Caco-2 (cell line): ENCODE measurements at regions not wholly inside any gene's neighbourhood (a gene's known extent, or its start where the extent isn't known, plus 50 kb on each side); places are given as distances from the start of the nearest gene placed in this dataset.

Experiments
- BruUV-seq: library from RNA; stranded (reverse); fragments of 400-500 nt; replicated peaks from 2 replicates; lab custom pipeline; 2021; lab: Mats Ljungman, UMichigan
- CTCF ChIA-PET: fragments of 300-600 bp; sonication (Branson Sonifier 250); formaldehyde crosslinking; loops from one replicate; lab custom pipeline; 2022; ENCODE audit warnings: antibody characterized with exemption; lab: Charles Lee
- POLR2A ChIA-PET: fragments of 300-600 bp; sonication (Branson Sonifier 250); formaldehyde crosslinking; loops from one replicate; lab custom pipeline; 2022; ENCODE audit warnings: antibody characterized with exemption; lab: Charles Lee
- DNase-seq, 2 experiments: peaks; one replicate each; pipeline versions ENCODE4 v3.0.0 to v3.0.0-alpha.2; 2020 to 2022
- H3K27me3 ChIP-seq: replicated peaks from 2 replicates; pipeline ENCODE4 v1.6.0; 2011; ENCODE audit warnings: low read length; ENCODE audit not compliant: control insufficient read depth, insufficient read depth
- H3K36me3 ChIP-seq: 2 replicates; pipeline ENCODE4 v1.5.1; 2011; ENCODE audit warnings: low read length; ENCODE audit not compliant: control insufficient read depth, insufficient read depth
- H3K4me1 ChIP-seq: fragments of 250-450 bp; sonication (Bioruptor Pico); 2 replicates; pipeline ENCODE4 v1.5.1; 2020; ENCODE audit warnings: mild to moderate bottlenecking
- H3K4me3 ChIP-seq: 2 replicates; pipeline ENCODE4 v1.5.1; 2011; ENCODE audit warnings: low read depth, mild to moderate bottlenecking, control low read depth, low read length
- H3K9me3 ChIP-seq: fragments of 250-450 bp; sonication (Bioruptor Pico); 2 replicates; pipeline ENCODE4 v1.5.1; 2020; ENCODE audit warnings: mild to moderate bottlenecking, moderate library complexity
- H3K27ac Mint-ChIP-seq: one replicate; pipeline ENCODE4 v1.8.0; 2022; ENCODE audit warnings: mixed read lengths; ENCODE audit not compliant: unreplicated experiment
- H3K27me3 Mint-ChIP-seq: one replicate; pipeline ENCODE4 v1.8.0; 2022; ENCODE audit warnings: mixed read lengths; ENCODE audit not compliant: insufficient read depth, unreplicated experiment
- H3K36me3 Mint-ChIP-seq: one replicate; pipeline ENCODE4 v1.8.0; 2022; ENCODE audit warnings: mild to moderate bottlenecking, mixed read lengths; ENCODE audit not compliant: insufficient read depth, unreplicated experiment
- H3K4me1 Mint-ChIP-seq: one replicate; pipeline ENCODE4 v1.8.0; 2022; ENCODE audit warnings: low read depth, mixed read lengths; ENCODE audit not compliant: unreplicated experiment
- H3K4me3 Mint-ChIP-seq: one replicate; pipeline ENCODE4 v1.8.0; 2022; ENCODE audit warnings: mild to moderate bottlenecking, moderate library complexity, mixed read lengths; ENCODE audit not compliant: unreplicated experiment
- H3K9me3 Mint-ChIP-seq: one replicate; pipeline ENCODE4 v1.8.0; 2022; ENCODE audit warnings: mixed read lengths; ENCODE audit not compliant: unreplicated experiment
- intact Hi-C: fragments of 100-400 bp; cut with micrococcal nuclease; formaldehyde crosslinking; loops from one replicate; pipeline ENCODE4 v1.10.0; 2022; ENCODE audit not compliant: unreplicated experiment
- TF ChIP-seq, protein P1 (sequence below), 2 experiments: fragments of 200-600 bp in 1 of 2; IDR thresholded peaks; 1 replicate in 1 of 2; 2 replicates in 1 of 2; pipeline versions ENCODE4 v1.5.1 to v1.8.0; 2011 to 2022; ENCODE audit warnings: antibody characterized with exemption in 1 of 2, control low read depth in 1 of 2, inconsistent platforms in 1 of 2, low read depth in 1 of 2, low read length in 1 of 2, mild to moderate bottlenecking in 1 of 2, moderate library complexity in 1 of 2; ENCODE audit not compliant: insufficient read depth in 1 of 2, severe bottlenecking in 1 of 2, unreplicated experiment in 1 of 2

DNA sequence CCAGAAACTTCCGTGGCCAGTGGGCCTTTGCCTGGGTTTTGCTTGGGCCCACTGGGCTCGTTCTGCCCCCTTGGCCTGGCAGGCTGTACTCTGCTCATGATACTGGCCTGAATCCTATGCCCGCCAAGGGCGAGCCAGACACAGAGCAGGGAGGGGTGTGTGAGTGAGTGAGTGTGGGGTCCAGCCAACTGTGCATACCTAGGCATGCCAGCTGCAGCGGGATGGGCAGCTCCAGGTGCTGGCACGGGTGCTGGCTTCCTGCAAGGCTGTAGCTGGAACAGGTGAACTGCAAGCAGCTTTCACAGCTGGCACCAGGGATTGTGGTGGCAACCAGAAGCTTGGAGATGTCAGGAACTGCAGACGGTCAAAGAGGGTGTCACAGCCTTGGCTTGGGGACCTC, 1276.4 kb downstream of the SLC16A7 start:
- H3K27me3 Mint-ChIP-seq = no peaks in the 10 kb centered on the region
- Histone ChIP-seq H3K4me3 (no peak overlapping the region), H3K27me3 (no peaks in the 10 kb centered on the region), H3K9me3 (no peaks in the 10 kb centered on the region), H3K4me1 (no peaks in the 10 kb centered on the region), H3K36me3 (no peaks in the 10 kb centered on the region)
- TF ChIP-seq, protein P1, sequence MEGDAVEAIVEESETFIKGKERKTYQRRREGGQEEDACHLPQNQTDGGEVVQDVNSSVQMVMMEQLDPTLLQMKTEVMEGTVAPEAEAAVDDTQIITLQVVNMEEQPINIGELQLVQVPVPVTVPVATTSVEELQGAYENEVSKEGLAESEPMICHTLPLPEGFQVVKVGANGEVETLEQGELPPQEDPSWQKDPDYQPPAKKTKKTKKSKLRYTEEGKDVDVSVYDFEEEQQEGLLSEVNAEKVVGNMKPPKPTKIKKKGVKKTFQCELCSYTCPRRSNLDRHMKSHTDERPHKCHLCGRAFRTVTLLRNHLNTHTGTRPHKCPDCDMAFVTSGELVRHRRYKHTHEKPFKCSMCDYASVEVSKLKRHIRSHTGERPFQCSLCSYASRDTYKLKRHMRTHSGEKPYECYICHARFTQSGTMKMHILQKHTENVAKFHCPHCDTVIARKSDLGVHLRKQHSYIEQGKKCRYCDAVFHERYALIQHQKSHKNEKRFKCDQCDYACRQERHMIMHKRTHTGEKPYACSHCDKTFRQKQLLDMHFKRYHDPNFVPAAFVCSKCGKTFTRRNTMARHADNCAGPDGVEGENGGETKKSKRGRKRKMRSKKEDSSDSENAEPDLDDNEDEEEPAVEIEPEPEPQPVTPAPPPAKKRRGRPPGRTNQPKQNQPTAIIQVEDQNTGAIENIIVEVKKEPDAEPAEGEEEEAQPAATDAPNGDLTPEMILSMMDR (IDR thresholded peaks at IDR 0.05; ENCODE audit: insufficient read depth in 1 of 2, low read depth in 1 of 2, low read length in 1 of 2, severe bottlenecking in 1 of 2, unreplicated experiment in 1 of 2) = no peak
- no peak overlapping the region for H3K27ac Mint-ChIP-seq
- ChIA-PET POLR2A (no interaction called here), CTCF (no interaction called here)
- no peaks in the 10 kb centered on the region for H3K4me1 Mint-ChIP-seq
- H3K4me3 Mint-ChIP-seq = no peak overlapping the region
- BruUV-seq = no TSS peak
- no peaks in the 10 kb centered on the region for H3K9me3 Mint-ChIP-seq
- DNase-seq = no peak
- intact Hi-C loops = no loop called here
- H3K36me3 Mint-ChIP-seq = no peaks in the 10 kb centered on the region

- BruUV-seq = no TSS peak
- Mint-ChIP-seq H3K36me3 (no peaks in the 10 kb centered on the region), H3K9me3 (no peaks in the 10 kb centered on the region), H3K27ac (no peak overlapping the region), H3K27me3 (no peaks in the 10 kb centered on the region), H3K4me1 (no peaks in the 10 kb centered on the region), H3K4me3 (no peak overlapping the region)
- no peaks in the 10 kb centered on the region for H3K36me3 ChIP-seq
- intact Hi-C loops = no loop called here
- POLR2A ChIA-PET = no interaction called here
- H3K27me3 ChIP-seq = no peaks in the 10 kb centered on the region
- H3K4me3 ChIP-seq = no peak overlapping the region
- TF ChIP-seq, protein P1 (IDR thresholded peaks at IDR 0.05; ENCODE audit: insufficient read depth in 1 of 2, low read depth in 1 of 2, low read length in 1 of 2, severe bottlenecking in 1 of 2, unreplicated experiment in 1 of 2) = no peak
- no peaks in the 10 kb centered on the region for H3K4me1 ChIP-seq
- CTCF ChIA-PET = no interaction called here
- no peaks in the 10 kb centered on the region for H3K9me3 ChIP-seq
- no peak for DNase-seq
Measured at GRCh38 chr12:60872850-60873713, 1277.3 kb downstream of the SLC16A7 start.

GRCh38 chr12:60874091-60874490, 1278.3 kb downstream of the SLC16A7 start:
- Histone ChIP-seq H3K27me3 (no peaks in the 10 kb centered on the region), H3K36me3 (no peaks in the 10 kb centered on the region), H3K9me3 (no peaks in the 10 kb centered on the region), H3K4me3 (no peak overlapping the region), H3K4me1 (no peaks in the 10 kb centered on the region)
- no peaks in the 10 kb centered on the region for H3K36me3 Mint-ChIP-seq
- no peak overlapping the region for H3K27ac Mint-ChIP-seq
- TF ChIP-seq, protein P1 (IDR thresholded peaks at IDR 0.05; ENCODE audit: insufficient read depth in 1 of 2, low read depth in 1 of 2, low read length in 1 of 2, severe bottlenecking in 1 of 2, unreplicated experiment in 1 of 2) = no peak
- no peak overlapping the region for H3K4me3 Mint-ChIP-seq
- no peak for DNase-seq
- H3K4me1 Mint-ChIP-seq = no peaks in the 10 kb centered on the region
- BruUV-seq = no TSS peak
- H3K27me3 Mint-ChIP-seq = no peaks in the 10 kb centered on the region
- ChIA-PET POLR2A (no interaction called here), CTCF (no interaction called here)
- intact Hi-C loops = no loop called here
- H3K9me3 Mint-ChIP-seq = no peaks in the 10 kb centered on the region
